WTC11 (cell line): ENCODE measurements at regions not wholly inside any gene's neighbourhood (a gene's known extent, or its start where the extent isn't known, plus 50 kb on each side); places are given as distances from the start of the nearest gene placed in this dataset.

Experiments used
- ATAC-seq: fragments of 200-7000 bp; cut with Tn5 transposase; 2 replicates; pipeline ENCODE4 v1.10.0; 2021; ENCODE audit warnings: mild to moderate bottlenecking, moderate library complexity
- CTCF ChIA-PET: fragments of 300-600 bp; sonication (Branson Sonifier 250); formaldehyde crosslinking; loops from one replicate; lab custom pipeline; 2021; ENCODE audit warnings: antibody characterized with exemption; lab: Charles Lee
- POLR2A ChIA-PET: fragments of 350-600 bp; sonication (Branson Sonifier 250); formaldehyde crosslinking; loops from one replicate; lab custom pipeline; 2021; ENCODE audit warnings: antibody characterized with exemption; lab: Charles Lee
- DNase-seq: peaks from one replicate; pipeline ENCODE4 v3.0.0; 2021; ENCODE audit warnings: low spot score
- H3K27ac Mint-ChIP-seq: 2 replicates; pipeline ENCODE4 v1.8.0; 2021; ENCODE audit warnings: mixed read lengths
- H3K27me3 Mint-ChIP-seq: 2 replicates; pipeline ENCODE4 v1.8.0; 2021; ENCODE audit warnings: low read depth, mild to moderate bottlenecking, moderate library complexity, mixed read lengths
- H3K36me3 Mint-ChIP-seq: 2 replicates; pipeline ENCODE4 v1.8.0; 2021; ENCODE audit warnings: mixed read lengths
- H3K4me1 Mint-ChIP-seq: 2 replicates; pipeline ENCODE4 v1.8.0; 2022; ENCODE audit warnings: mixed read lengths
- H3K4me3 Mint-ChIP-seq: 2 replicates; pipeline ENCODE4 v1.8.0; 2021; ENCODE audit warnings: mild to moderate bottlenecking, moderate library complexity, mixed read lengths
- H3K9me3 Mint-ChIP-seq: 2 replicates; pipeline ENCODE4 v1.8.0; 2021; ENCODE audit warnings: mixed read lengths
- CBFB ChIP-seq: sonication (generic); formaldehyde crosslinking; IDR thresholded peaks from 2 replicates; pipeline ENCODE4 v1.8.1; 2022; ENCODE audit warnings: mild to moderate bottlenecking, low read depth, missing genetic modification reagents
- CREB1 ChIP-seq: sonication (generic); formaldehyde crosslinking; IDR thresholded peaks from 2 replicates; pipeline ENCODE4 v1.8.0; 2023; ENCODE audit warnings: mild to moderate bottlenecking, missing genetic modification reagents
- CREM ChIP-seq: sonication (generic); formaldehyde crosslinking; IDR thresholded peaks from 2 replicates; pipeline ENCODE4 v1.8.1; 2022; ENCODE audit warnings: mild to moderate bottlenecking, missing genetic modification reagents, moderate library complexity
- FOXJ3 ChIP-seq: sonication (generic); formaldehyde crosslinking; IDR thresholded peaks from 2 replicates; pipeline ENCODE4 v1.9.0; 2021; ENCODE audit warnings: missing genetic modification reagents, mild to moderate bottlenecking, borderline replicate concordance
- FOXK1 ChIP-seq: sonication (generic); formaldehyde crosslinking; IDR thresholded peaks from 2 replicates; pipeline ENCODE4 v1.8.0; 2022; ENCODE audit warnings: mild to moderate bottlenecking, moderate library complexity, missing genetic modification reagents
- GTF2I ChIP-seq: fragments of 250-450 bp; sonication (Bioruptor Pico); conservative IDR thresholded peaks from 2 replicates; pipeline ENCODE4 v1.4.0; 2021; ENCODE audit warnings: mild to moderate bottlenecking
- IRF2 ChIP-seq: sonication (generic); formaldehyde crosslinking; IDR thresholded peaks from 2 replicates; pipeline ENCODE4 v1.8.0; 2022; ENCODE audit warnings: low read depth, missing genetic modification reagents, borderline replicate concordance
- NFATC4 ChIP-seq: fragments of 250-450 bp; sonication (Bioruptor Pico); IDR thresholded peaks from 2 replicates; pipeline ENCODE4 v1.9.0; 2021; ENCODE audit warnings: mild to moderate bottlenecking
- NR2C2 ChIP-seq: sonication (generic); formaldehyde crosslinking; IDR thresholded peaks from 2 replicates; pipeline ENCODE4 v1.8.0; 2022; ENCODE audit warnings: mild to moderate bottlenecking, missing genetic modification reagents
- OVOL2 ChIP-seq: fragments of 250-450 bp; sonication (Bioruptor Pico); IDR thresholded peaks from 2 replicates; pipeline ENCODE4 v1.9.0; 2021; ENCODE audit warnings: mild to moderate bottlenecking, borderline replicate concordance
- PRRX2 ChIP-seq: fragments of 250-450 bp; sonication (Bioruptor Pico); IDR thresholded peaks from 2 replicates; pipeline ENCODE4 v1.8.0; 2021; ENCODE audit warnings: mild to moderate bottlenecking
- RORB ChIP-seq: fragments of 250-450 bp; sonication (Bioruptor Pico); IDR thresholded peaks from 2 replicates; pipeline ENCODE4 v1.9.0; 2021; ENCODE audit warnings: mild to moderate bottlenecking
- TP53 ChIP-seq: sonication (generic); formaldehyde crosslinking; IDR thresholded peaks from 2 replicates; pipeline ENCODE4 v1.8.1; 2023; ENCODE audit warnings: mild to moderate bottlenecking, missing genetic modification reagents
- ZNF121 ChIP-seq: sonication (generic); formaldehyde crosslinking; IDR thresholded peaks from 2 replicates; pipeline ENCODE4 v1.8.0; 2023; ENCODE audit warnings: missing genetic modification reagents
- ZNF219 ChIP-seq: sonication (generic); formaldehyde crosslinking; IDR thresholded peaks from 2 replicates; pipeline ENCODE4 v1.8.0; 2023; ENCODE audit warnings: missing genetic modification reagents, mild to moderate bottlenecking, borderline replicate concordance
- ZNF317 ChIP-seq: sonication (generic); formaldehyde crosslinking; IDR thresholded peaks from 2 replicates; pipeline ENCODE4 v1.8.1; 2023; ENCODE audit warnings: low read depth, mild to moderate bottlenecking, moderate library complexity, missing genetic modification reagents, borderline replicate concordance
- ZNF396 ChIP-seq: fragments of 250-450 bp; sonication (Bioruptor Pico); IDR thresholded peaks from 2 replicates; pipeline ENCODE4 v1.8.0; 2021; ENCODE audit warnings: mild to moderate bottlenecking, moderate library complexity, borderline replicate concordance
- ZNF423 ChIP-seq: fragments of 250-450 bp; sonication (Bioruptor Pico); IDR thresholded peaks from 2 replicates; pipeline ENCODE4 v2.1.2; 2022; ENCODE audit warnings: mild to moderate bottlenecking, moderate library complexity
- ZNF671 ChIP-seq: fragments of 250-450 bp; sonication (Bioruptor Pico); IDR thresholded peaks from 2 replicates; pipeline ENCODE4 v1.8.0; 2021; ENCODE audit warnings: mild to moderate bottlenecking
- TF ChIP-seq, protein P1 (sequence below): sonication (generic); formaldehyde crosslinking; IDR thresholded peaks from 2 replicates; pipeline ENCODE4 v1.8.1; 2023; ENCODE audit warnings: mild to moderate bottlenecking, moderate library complexity, missing genetic modification reagents
- TF ChIP-seq, protein P2 (sequence below): sonication (generic); formaldehyde crosslinking; IDR thresholded peaks from 2 replicates; pipeline ENCODE4 v1.8.0; 2022; ENCODE audit warnings: mild to moderate bottlenecking, missing genetic modification reagents
- TF ChIP-seq, protein P3 (sequence below): sonication (generic); formaldehyde crosslinking; IDR thresholded peaks from 2 replicates; pipeline ENCODE4 v1.8.0; 2022; ENCODE audit warnings: mild to moderate bottlenecking, missing genetic modification reagents
- TF ChIP-seq, protein P4 (sequence below): sonication (generic); formaldehyde crosslinking; IDR thresholded peaks from 2 replicates; pipeline ENCODE4 v1.8.1; 2022; ENCODE audit warnings: low read depth, missing genetic modification reagents, borderline replicate concordance
- TF ChIP-seq, protein P5 (sequence below): sonication (generic); formaldehyde crosslinking; IDR thresholded peaks from 2 replicates; pipeline ENCODE4 v1.8.0; 2022; ENCODE audit warnings: mild to moderate bottlenecking, missing genetic modification reagents

DNA sequence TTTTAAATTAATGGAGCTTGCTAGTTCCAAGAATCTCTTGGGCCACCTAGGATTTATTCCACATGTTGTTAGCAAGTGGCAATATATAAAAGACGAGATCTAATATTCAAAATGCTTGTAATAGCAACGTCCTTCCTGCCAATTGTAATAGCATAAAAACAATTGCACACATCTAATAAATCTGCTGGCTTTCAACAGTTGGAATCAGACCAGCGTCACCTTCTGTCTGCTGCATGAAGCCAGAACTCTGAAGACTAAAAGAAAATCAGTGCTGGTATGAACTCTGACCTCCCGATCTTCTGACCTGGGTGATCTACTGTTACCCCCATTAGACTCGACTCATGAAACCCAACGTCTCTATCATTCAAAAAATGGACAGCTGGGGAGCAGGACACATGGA is 100.6 kb downstream of the DIO2 start:
- Mint-ChIP-seq H3K9me3 (peaks cover 51% of the 10 kb centered on the region), H3K27ac (no peak overlapping the region), H3K27me3 (no peaks in the 10 kb centered on the region), H3K4me3 (no peak overlapping the region), H3K4me1 (peaks cover 7% of the 10 kb centered on the region), H3K36me3 (peaks cover 15% of the 10 kb centered on the region)
- ChIA-PET CTCF (no interaction called here), POLR2A (no interaction called here)
- TF ChIP-seq CBFB (CRISPR knock-in tag) (no peak), TP53 (CRISPR knock-in tag) (no peak), CREB1 (CRISPR knock-in tag) (no peak), RORB (no peak), OVOL2 (CRISPR knock-in tag) (no peak), NR2C2 (no peak), FOXJ3 (CRISPR knock-in tag) (no peak), ZNF219 (CRISPR knock-in tag) (no peak), ZNF671 (CRISPR knock-in tag) (no peak), ZNF121 (CRISPR knock-in tag) (no peak), CREM (CRISPR knock-in tag) (no peak), FOXK1 (CRISPR knock-in tag) (no peak), NFATC4 (CRISPR knock-in tag) (no peak), IRF2 (CRISPR knock-in tag) (no peak)
- TF ChIP-seq, protein P1, sequence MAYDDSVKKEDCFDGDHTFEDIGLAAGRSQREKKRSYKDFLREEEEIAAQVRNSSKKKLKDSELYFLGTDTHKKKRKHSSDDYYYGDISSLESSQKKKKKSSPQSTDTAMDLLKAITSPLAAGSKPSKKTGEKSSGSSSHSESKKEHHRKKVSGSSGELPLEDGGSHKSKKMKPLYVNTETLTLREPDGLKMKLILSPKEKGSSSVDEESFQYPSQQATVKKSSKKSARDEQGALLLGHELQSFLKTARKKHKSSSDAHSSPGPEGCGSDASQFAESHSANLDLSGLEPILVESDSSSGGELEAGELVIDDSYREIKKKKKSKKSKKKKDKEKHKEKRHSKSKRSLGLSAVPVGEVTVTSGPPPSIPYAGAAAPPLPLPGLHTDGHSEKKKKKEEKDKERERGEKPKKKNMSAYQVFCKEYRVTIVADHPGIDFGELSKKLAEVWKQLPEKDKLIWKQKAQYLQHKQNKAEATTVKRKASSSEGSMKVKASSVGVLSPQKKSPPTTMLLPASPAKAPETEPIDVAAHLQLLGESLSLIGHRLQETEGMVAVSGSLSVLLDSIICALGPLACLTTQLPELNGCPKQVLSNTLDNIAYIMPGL, result no peak
- TF ChIP-seq, protein P2, sequence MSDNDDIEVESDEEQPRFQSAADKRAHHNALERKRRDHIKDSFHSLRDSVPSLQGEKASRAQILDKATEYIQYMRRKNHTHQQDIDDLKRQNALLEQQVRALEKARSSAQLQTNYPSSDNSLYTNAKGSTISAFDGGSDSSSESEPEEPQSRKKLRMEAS (CRISPR knock-in tag), result no peak
- TF ChIP-seq, protein P3, sequence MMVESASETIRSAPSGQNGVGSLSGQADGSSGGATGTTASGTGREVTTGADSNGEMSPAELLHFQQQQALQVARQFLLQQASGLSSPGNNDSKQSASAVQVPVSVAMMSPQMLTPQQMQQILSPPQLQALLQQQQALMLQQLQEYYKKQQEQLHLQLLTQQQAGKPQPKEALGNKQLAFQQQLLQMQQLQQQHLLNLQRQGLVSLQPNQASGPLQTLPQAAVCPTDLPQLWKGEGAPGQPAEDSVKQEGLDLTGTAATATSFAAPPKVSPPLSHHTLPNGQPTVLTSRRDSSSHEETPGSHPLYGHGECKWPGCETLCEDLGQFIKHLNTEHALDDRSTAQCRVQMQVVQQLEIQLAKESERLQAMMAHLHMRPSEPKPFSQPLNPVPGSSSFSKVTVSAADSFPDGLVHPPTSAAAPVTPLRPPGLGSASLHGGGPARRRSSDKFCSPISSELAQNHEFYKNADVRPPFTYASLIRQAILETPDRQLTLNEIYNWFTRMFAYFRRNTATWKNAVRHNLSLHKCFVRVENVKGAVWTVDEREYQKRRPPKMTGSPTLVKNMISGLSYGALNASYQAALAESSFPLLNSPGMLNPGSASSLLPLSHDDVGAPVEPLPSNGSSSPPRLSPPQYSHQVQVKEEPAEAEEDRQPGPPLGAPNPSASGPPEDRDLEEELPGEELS, result no peak
- TF ChIP-seq, protein P4, sequence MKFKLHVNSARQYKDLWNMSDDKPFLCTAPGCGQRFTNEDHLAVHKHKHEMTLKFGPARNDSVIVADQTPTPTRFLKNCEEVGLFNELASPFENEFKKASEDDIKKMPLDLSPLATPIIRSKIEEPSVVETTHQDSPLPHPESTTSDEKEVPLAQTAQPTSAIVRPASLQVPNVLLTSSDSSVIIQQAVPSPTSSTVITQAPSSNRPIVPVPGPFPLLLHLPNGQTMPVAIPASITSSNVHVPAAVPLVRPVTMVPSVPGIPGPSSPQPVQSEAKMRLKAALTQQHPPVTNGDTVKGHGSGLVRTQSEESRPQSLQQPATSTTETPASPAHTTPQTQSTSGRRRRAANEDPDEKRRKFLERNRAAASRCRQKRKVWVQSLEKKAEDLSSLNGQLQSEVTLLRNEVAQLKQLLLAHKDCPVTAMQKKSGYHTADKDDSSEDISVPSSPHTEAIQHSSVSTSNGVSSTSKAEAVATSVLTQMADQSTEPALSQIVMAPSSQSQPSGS, result no peak
- TF ChIP-seq, protein P5, sequence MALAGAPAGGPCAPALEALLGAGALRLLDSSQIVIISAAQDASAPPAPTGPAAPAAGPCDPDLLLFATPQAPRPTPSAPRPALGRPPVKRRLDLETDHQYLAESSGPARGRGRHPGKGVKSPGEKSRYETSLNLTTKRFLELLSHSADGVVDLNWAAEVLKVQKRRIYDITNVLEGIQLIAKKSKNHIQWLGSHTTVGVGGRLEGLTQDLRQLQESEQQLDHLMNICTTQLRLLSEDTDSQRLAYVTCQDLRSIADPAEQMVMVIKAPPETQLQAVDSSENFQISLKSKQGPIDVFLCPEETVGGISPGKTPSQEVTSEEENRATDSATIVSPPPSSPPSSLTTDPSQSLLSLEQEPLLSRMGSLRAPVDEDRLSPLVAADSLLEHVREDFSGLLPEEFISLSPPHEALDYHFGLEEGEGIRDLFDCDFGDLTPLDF, result no peak
- DNase-seq, result no peak
- ATAC-seq, result no peak

DNA sequence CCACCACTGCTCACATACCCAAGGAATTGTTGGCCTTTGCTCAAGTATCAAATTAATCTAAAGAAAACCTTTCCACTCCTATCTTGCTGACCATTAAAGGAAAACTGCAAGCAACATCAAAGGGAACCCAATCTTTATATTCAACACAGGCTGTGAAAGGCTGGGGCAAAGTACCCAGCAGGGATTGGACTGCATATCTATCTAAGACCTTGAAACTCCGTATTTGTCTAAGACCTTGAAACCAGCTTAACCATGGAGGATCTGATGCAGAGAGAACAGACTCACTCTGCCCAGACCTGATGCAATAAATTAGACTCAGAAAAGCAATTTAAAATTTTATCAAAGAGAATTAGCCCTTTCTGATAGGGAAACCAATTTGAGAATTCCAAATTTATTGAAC is 102.2 kb downstream of the DIO2 start:
- H3K27ac Mint-ChIP-seq, result no peak overlapping the region
- ChIA-PET POLR2A (no interaction called here), CTCF (no interaction called here)
- H3K36me3 Mint-ChIP-seq, result peaks cover 15% of the 10 kb centered on the region
- ATAC-seq, result no peak
- H3K4me1 Mint-ChIP-seq, result peaks cover 7% of the 10 kb centered on the region
- peaks cover 49% of the 10 kb centered on the region for H3K9me3 Mint-ChIP-seq
- DNase-seq, result no peak
- H3K4me3 Mint-ChIP-seq, result no peak overlapping the region
- no peak for TF ChIP-seq PRRX2
- TF ChIP-seq CBFB (CRISPR knock-in tag), result no peak
- no peak for TF ChIP-seq IRF2 (CRISPR knock-in tag)
- no peak for TF ChIP-seq ZNF423 (CRISPR knock-in tag)
- TF ChIP-seq ZNF317 (CRISPR knock-in tag), result no peak
- TF ChIP-seq GTF2I (CRISPR knock-in tag), result no peak
- no peak for TF ChIP-seq ZNF396 (CRISPR knock-in tag)
- TF ChIP-seq, all 79 proteins: peak for 0
- no peaks in the 10 kb centered on the region for H3K27me3 Mint-ChIP-seq
